ENCODE measurements at regions not wholly inside any gene's neighbourhood (a gene's known extent, or its start where the extent isn't known, plus 50 kb on each side); places are given as distances from the start of the nearest gene placed in this dataset.

- Histone ChIP-seq H3K4me3 (no peak overlapping the region), H3K27ac (no peak overlapping the region), H3K36me3 (no peaks in the 10 kb centered on the region), H3K9me3 (no peaks in the 10 kb centered on the region), H3K27me3 (no peaks in the 10 kb centered on the region), H3K4me1 (no peaks in the 10 kb centered on the region)
- no peak for DNase-seq
- TF ChIP-seq CTCF (IDR thresholded peaks at IDR 0.05) = no peak
- ATAC-seq = no peak
- intact Hi-C loops (cut with DNase I) = no loop called here
Observed at GRCh38 chr7:113289140-113289740, 170.9 kb upstream of the SMIM30 start.

- Histone ChIP-seq H3K4me3 (no peak overlapping the region), H3K4me1 (no peaks in the 10 kb centered on the region), H3K27me3 (no peaks in the 10 kb centered on the region), H3K27ac (no peak overlapping the region), H3K9me3 (no peaks in the 10 kb centered on the region), H3K36me3 (no peaks in the 10 kb centered on the region)
- no peak for TF ChIP-seq CTCF (IDR thresholded peaks at IDR 0.05)
- intact Hi-C loops (cut with DNase I) = no loop called here
- ATAC-seq (no peak), DNase-seq (no peak)
Observed at GRCh38 chr7:113285411-113285810, 167.1 kb upstream of the SMIM30 start.

- Histone ChIP-seq H3K4me3 (no peak overlapping the region), H3K36me3 (no peaks in the 10 kb centered on the region), H3K27ac (no peak overlapping the region), H3K9me3 (no peaks in the 10 kb centered on the region), H3K27me3 (no peaks in the 10 kb centered on the region), H3K4me1 (no peaks in the 10 kb centered on the region)
- no peak for TF ChIP-seq CTCF (IDR thresholded peaks at IDR 0.05)
- no peak for DNase-seq
- intact Hi-C loops (cut with DNase I) = no loop called here
- no peak for ATAC-seq
Observed at GRCh38 chr7:113283861-113284260, 165.5 kb upstream of the SMIM30 start.

- no peak for ATAC-seq
- Histone ChIP-seq H3K36me3 (no peaks in the 10 kb centered on the region), H3K27me3 (no peaks in the 10 kb centered on the region), H3K4me1 (no peaks in the 10 kb centered on the region), H3K27ac (no peak overlapping the region), H3K9me3 (no peaks in the 10 kb centered on the region), H3K4me3 (no peak overlapping the region)
- no peak for DNase-seq
- intact Hi-C loops (cut with DNase I) = no loop called here
- no peak for TF ChIP-seq CTCF (IDR thresholded peaks at IDR 0.05)
Observed at GRCh38 chr7:113282875-113283274, 164.5 kb upstream of the SMIM30 start.

GRCh38 chr7:113281223-113281622 is 162.9 kb upstream of the SMIM30 start:
- Histone ChIP-seq H3K27ac (no peak overlapping the region), H3K27me3 (no peaks in the 10 kb centered on the region), H3K4me3 (no peak overlapping the region), H3K36me3 (no peaks in the 10 kb centered on the region), H3K4me1 (no peaks in the 10 kb centered on the region), H3K9me3 (no peaks in the 10 kb centered on the region)
- ATAC-seq = no peak
- TF ChIP-seq CTCF (IDR thresholded peaks at IDR 0.05) = no peak
- intact Hi-C loops (cut with DNase I) = no loop called here
- DNase-seq = no peak

- no peak for ATAC-seq
- Histone ChIP-seq H3K36me3 (no peaks in the 10 kb centered on the region), H3K27ac (no peak overlapping the region), H3K4me1 (no peaks in the 10 kb centered on the region), H3K9me3 (peaks cover 7% of the 10 kb centered on the region), H3K27me3 (no peaks in the 10 kb centered on the region), H3K4me3 (no peak overlapping the region)
- TF ChIP-seq CTCF (IDR thresholded peaks at IDR 0.05) = no peak
- DNase-seq = no peak
- intact Hi-C loops (cut with DNase I) = no loop called here
Observed at GRCh38 chr7:113279256-113279655, 160.9 kb upstream of the SMIM30 start.

Measured in upper lobe of right lung (tissue), 1 donor.